Neuron (in vitro differentiated cells): ENCODE measurements at regions not wholly inside any gene's neighbourhood (a gene's known extent, or its start where the extent isn't known, plus 50 kb on each side); places are given as distances from the start of the nearest gene placed in this dataset.
"Not testable (repeated sequence)": the region's sequence is repeated elsewhere in the genome, so short reads cannot be mapped to it uniquely, and the experiment has no call there.

Source experiments
- H2AFZ ChIP-seq: one replicate; pipeline ENCODE4 v1.6.1; 2013; ENCODE audit warnings: low read depth, mild to moderate bottlenecking, inconsistent platforms, low read length, moderate library complexity
- H3K27me3 ChIP-seq: one replicate; pipeline ENCODE4 v1.6.1; 2013; ENCODE audit warnings: low read length; ENCODE audit not compliant: insufficient read depth
- H3K36me3 ChIP-seq: one replicate; pipeline ENCODE4 v1.6.1; 2013; ENCODE audit warnings: low read length; ENCODE audit not compliant: insufficient read depth
- H3K4me1 ChIP-seq: one replicate; pipeline ENCODE4 v1.6.1; 2013; ENCODE audit warnings: low read length; ENCODE audit not compliant: insufficient read depth
- H3K4me3 ChIP-seq: 2 replicates; pipeline ENCODE4 v1.5.1; 2013; ENCODE audit warnings: mild to moderate bottlenecking, low read length, moderate library complexity
- H3K9me3 ChIP-seq: one replicate; pipeline ENCODE4 v1.6.1; 2013; ENCODE audit warnings: low read length

GRCh38 chr4:11074581-11075241, 354.0 kb downstream of the HS3ST1 start:
- no peak overlapping the region for H2AFZ ChIP-seq
- H3K27me3 ChIP-seq, result no peaks in the 10 kb centered on the region
- H3K36me3 ChIP-seq, result no peaks in the 10 kb centered on the region
- no peaks in the 10 kb centered on the region for H3K9me3 ChIP-seq
- peaks cover 5% of the 10 kb centered on the region for H3K4me1 ChIP-seq
- no peak overlapping the region for H3K4me3 ChIP-seq

- Histone ChIP-seq H3K4me1 (peaks cover 8% of the 10 kb centered on the region), H3K9me3 (no peaks in the 10 kb centered on the region), H3K4me3 (no peak overlapping the region)
These were observed 355.1 kb downstream of the HS3ST1 start for GRCh38 chr4:11073621-11074051.

GRCh38 chr4:11072999-11073398, 355.7 kb downstream of the HS3ST1 start:
- H3K9me3 ChIP-seq, result no peaks in the 10 kb centered on the region
- peaks cover 8% of the 10 kb centered on the region for H3K4me1 ChIP-seq
- H2AFZ ChIP-seq, result no peak overlapping the region
- H3K36me3 ChIP-seq, result no peaks in the 10 kb centered on the region
- H3K4me3 ChIP-seq, result no peak overlapping the region
- no peaks in the 10 kb centered on the region for H3K27me3 ChIP-seq

More at GRCh38 chr4:11073621-11074051, 355.1 kb downstream of the HS3ST1 start:
- no peaks in the 10 kb centered on the region for H3K36me3 ChIP-seq
- H3K27me3 ChIP-seq, result no peaks in the 10 kb centered on the region
- no peak overlapping the region for H2AFZ ChIP-seq

- Histone ChIP-seq H3K4me3 (no peak overlapping the region), H2AFZ (no peak overlapping the region), H3K36me3 (no peaks in the 10 kb centered on the region), H3K9me3 (no peaks in the 10 kb centered on the region), H3K4me1 (peaks cover 8% of the 10 kb centered on the region), H3K27me3 (no peaks in the 10 kb centered on the region)
These were observed 356.2 kb downstream of the HS3ST1 start for GRCh38 chr4:11072463-11072862.

GRCh38 chr4:11070813-11071212, 357.9 kb downstream of the HS3ST1 start:
- Histone ChIP-seq H3K9me3 (no peaks in the 10 kb centered on the region), H3K4me3 (no peak overlapping the region), H3K27me3 (no peaks in the 10 kb centered on the region), H2AFZ (no peak overlapping the region), H3K36me3 (no peaks in the 10 kb centered on the region), H3K4me1 (peaks cover 8% of the 10 kb centered on the region)

- H2AFZ ChIP-seq, result no peak overlapping the region
- peaks cover 8% of the 10 kb centered on the region for H3K4me1 ChIP-seq
- H3K4me3 ChIP-seq, result no peak overlapping the region
- no peaks in the 10 kb centered on the region for H3K9me3 ChIP-seq
- no peaks in the 10 kb centered on the region for H3K36me3 ChIP-seq
- no peaks in the 10 kb centered on the region for H3K27me3 ChIP-seq
These were observed 359.0 kb downstream of the HS3ST1 start for GRCh38 chr4:11069581-11070211.

GRCh38 chr4:11069083-11069482, 359.6 kb downstream of the HS3ST1 start:
- no peaks in the 10 kb centered on the region for H3K9me3 ChIP-seq
- no peaks in the 10 kb centered on the region for H3K36me3 ChIP-seq
- peaks cover 8% of the 10 kb centered on the region for H3K4me1 ChIP-seq
- no peak overlapping the region for H2AFZ ChIP-seq
- H3K27me3 ChIP-seq, result no peaks in the 10 kb centered on the region
- no peak overlapping the region for H3K4me3 ChIP-seq

- not testable (repeated sequence) for H3K27me3 ChIP-seq, H3K9me3 ChIP-seq, H2AFZ ChIP-seq, H3K4me1 ChIP-seq, H3K4me3 ChIP-seq, H3K36me3 ChIP-seq
These were observed 362.1 kb downstream of the HS3ST1 start for GRCh38 chr4:11066584-11066983.

- H3K36me3 ChIP-seq, H3K4me1 ChIP-seq, H3K9me3 ChIP-seq, H3K4me3 ChIP-seq, H3K27me3 ChIP-seq, H2AFZ ChIP-seq: not testable (repeated sequence)
These were observed 368.1 kb downstream of the HS3ST1 start for GRCh38 chr4:11060637-11061036.

GRCh38 chr4:11054937-11055336, 370.4 kb upstream of the CLNK start:
- H3K36me3 ChIP-seq, H3K4me1 ChIP-seq, H3K9me3 ChIP-seq, H3K4me3 ChIP-seq, H3K27me3 ChIP-seq, H2AFZ ChIP-seq: not testable (repeated sequence)

- Histone ChIP-seq H3K36me3 (no peaks in the 10 kb centered on the region), H3K4me1 (no peaks in the 10 kb centered on the region), H3K27me3 (no peaks in the 10 kb centered on the region), H3K4me3 (no peak overlapping the region), H3K9me3 (no peaks in the 10 kb centered on the region), H2AFZ (no peak overlapping the region)
These were observed 369.1 kb upstream of the CLNK start for GRCh38 chr4:11053601-11054220.

- Histone ChIP-seq H2AFZ (no peak overlapping the region), H3K9me3 (no peaks in the 10 kb centered on the region), H3K36me3 (no peaks in the 10 kb centered on the region), H3K4me3 (no peak overlapping the region), H3K4me1 (no peaks in the 10 kb centered on the region), H3K27me3 (no peaks in the 10 kb centered on the region)
These were observed 366.6 kb upstream of the CLNK start for GRCh38 chr4:11051181-11051580.

GRCh38 chr4:11050766-11051165, 366.2 kb upstream of the CLNK start:
- Histone ChIP-seq H3K4me1 (no peaks in the 10 kb centered on the region), H3K27me3 (no peaks in the 10 kb centered on the region), H3K36me3 (no peaks in the 10 kb centered on the region), H2AFZ (no peak overlapping the region), H3K4me3 (no peak overlapping the region), H3K9me3 (no peaks in the 10 kb centered on the region)
